Common myeloid progenitor, CD34-positive (primary cell): ENCODE measurements at regions not wholly inside any gene's neighbourhood (a gene's known extent, or its start where the extent isn't known, plus 50 kb on each side); places are given as distances from the start of the nearest gene placed in this dataset.

ENCODE experiments used
- CTCF ChIA-PET: fragments of 350-600 bp; sonication (Branson Sonifier 250); formaldehyde crosslinking; loops from one replicate; lab custom pipeline; 2021; ENCODE audit warnings: antibody characterized with exemption; lab: Charles Lee
- POLR2A ChIA-PET: fragments of 350-600 bp; sonication (Branson Sonifier 250); formaldehyde crosslinking; loops from one replicate; lab custom pipeline; 2021; ENCODE audit warnings: antibody characterized with exemption; lab: Charles Lee
- DNase-seq, 3 donors: peaks; one replicate each; pipeline versions ENCODE4 v3.0.0 to v3.0.0-alpha.2; 2013
- H3K27ac ChIP-seq, 2 experiments: 1 replicate in 1 of 2; 2 replicates in 1 of 2; pipeline ENCODE4 v1.7.0; 2013; ENCODE audit warnings: inconsistent platforms in 2 of 2, low read length in 2 of 2, mild to moderate bottlenecking in 2 of 2, low read depth in 1 of 2, moderate library complexity in 1 of 2; ENCODE audit not compliant: severe bottlenecking in 2 of 2, insufficient read depth in 1 of 2, poor library complexity in 1 of 2
- H3K27me3 ChIP-seq, 5 experiments: replicated peaks in 2 of 5; 1 replicate in 3 of 5; 2 replicates in 2 of 5; pipeline versions ENCODE4 v1.6.1 to v1.7.0; 2013; ENCODE audit warnings: low read length in 4 of 5, mild to moderate bottlenecking in 2 of 5, moderate library complexity in 2 of 5, inconsistent platforms in 1 of 5; ENCODE audit not compliant: insufficient read depth in 5 of 5, control insufficient read depth in 4 of 5
- H3K36me3 ChIP-seq, 4 experiments: 1 replicate in 2 of 4; 2 replicates in 2 of 4; pipeline versions ENCODE4 v1.6.1 to v1.7.0; 2013; ENCODE audit warnings: low read length in 3 of 4, control low read depth in 1 of 4, mild to moderate bottlenecking in 1 of 4; ENCODE audit not compliant: control insufficient read depth in 4 of 4, insufficient read depth in 4 of 4
- H3K4me1 ChIP-seq, 4 experiments: 1 replicate in 3 of 4; 2 replicates in 1 of 4; pipeline versions ENCODE4 v1.6.1 to v1.7.1; 2013; ENCODE audit warnings: low read length in 3 of 4, mild to moderate bottlenecking in 3 of 4, control low read depth in 1 of 4, inconsistent platforms in 1 of 4, moderate library complexity in 1 of 4; ENCODE audit not compliant: control insufficient read depth in 4 of 4, insufficient read depth in 4 of 4; ENCODE audit errors: control extremely low read depth in 1 of 4
- H3K4me3 ChIP-seq, 7 experiments: 1 replicate in 4 of 7; 2 replicates in 3 of 7; pipeline versions ENCODE4 v1.5.1 to v1.7.0; 2013; ENCODE audit warnings: mild to moderate bottlenecking in 7 of 7, low read length in 6 of 7, moderate library complexity in 6 of 7, inconsistent platforms in 2 of 7, low read depth in 2 of 7, control low read depth in 1 of 7; ENCODE audit not compliant: insufficient read depth in 4 of 7, control insufficient read depth in 1 of 7; ENCODE audit errors: extremely low read depth in 1 of 7
- H3K9me3 ChIP-seq, 5 experiments: 1 replicate in 4 of 5; 2 replicates in 1 of 5; pipeline versions ENCODE4 v1.6.1 to v1.7.1; 2013; ENCODE audit warnings: low read length in 4 of 5, mild to moderate bottlenecking in 2 of 5, inconsistent platforms in 1 of 5, low read depth in 1 of 5, moderate library complexity in 1 of 5; ENCODE audit not compliant: control insufficient read depth in 4 of 5, insufficient read depth in 2 of 5; ENCODE audit errors: control extremely low read depth in 1 of 5
- WGBS: methylation state at CpG from one replicate; pipeline ENCODE4 v1.1.5; 2013; ENCODE audit not compliant: insufficient coverage; 5-methylcytosine and 5-hydroxymethylcytosine counted together

- no peak for DNase-seq
- Histone ChIP-seq H3K27me3 (no peaks in the 10 kb centered on the region), H3K9me3 (no peaks in the 10 kb centered on the region), H3K4me1 (peaks cover 0 to 14% (median 8%) of the 10 kb centered on the region in 4 experiments), H3K4me3 (no peak overlapping the region), H3K27ac (no peak overlapping the region), H3K36me3 (no peaks in the 10 kb centered on the region)
- CTCF ChIA-PET: no interaction called here
- POLR2A ChIA-PET: no interaction called here
Observed at GRCh38 chr13:80239116-80239515, 101.8 kb downstream of the SPRY2 start.

- H3K9me3 ChIP-seq: no peaks in the 10 kb centered on the region
- no peak overlapping the region for H3K27ac ChIP-seq
- CTCF ChIA-PET: interaction anchor here (0.6 to 1.2 kb wide), 3 partner anchors 11 to 161 kb away, joined by 3 read pairs; no protein-coding TSS in a partner anchor
- DNase-seq: no peak
- no peaks in the 10 kb centered on the region for H3K27me3 ChIP-seq
- POLR2A ChIA-PET: interaction anchor here (0.6 kb wide), 1 partner anchor 1391 kb away, joined by 5 read pairs; no protein-coding TSS in a partner anchor
- H3K36me3 ChIP-seq: no peaks in the 10 kb centered on the region
- peaks cover 0 to 14% (median 8%) of the 10 kb centered on the region in 4 experiments for H3K4me1 ChIP-seq
- H3K4me3 ChIP-seq: no peak overlapping the region
Observed at GRCh38 chr13:80237646-80238045, 103.3 kb downstream of the SPRY2 start.

GRCh38 chr13:80235967-80236302 lies 105.0 kb downstream of the SPRY2 start:
- DNase-seq: peak in 2 of 3 donors; percentile 34 to 50
- Histone ChIP-seq H3K4me3 (peak overlapping the region in 1 of 7 experiments; percentile 54), H3K4me1 (peaks cover 0 to 14% (median 8%) of the 10 kb centered on the region in 4 experiments), H3K27ac (no peak overlapping the region), H3K9me3 (no peaks in the 10 kb centered on the region), H3K27me3 (no peaks in the 10 kb centered on the region), H3K36me3 (no peaks in the 10 kb centered on the region)
- CTCF ChIA-PET: no interaction called here
- WGBS: no CpG with 5 or more reads among the region's 4 CpGs
- POLR2A ChIA-PET: no interaction called here

DNA sequence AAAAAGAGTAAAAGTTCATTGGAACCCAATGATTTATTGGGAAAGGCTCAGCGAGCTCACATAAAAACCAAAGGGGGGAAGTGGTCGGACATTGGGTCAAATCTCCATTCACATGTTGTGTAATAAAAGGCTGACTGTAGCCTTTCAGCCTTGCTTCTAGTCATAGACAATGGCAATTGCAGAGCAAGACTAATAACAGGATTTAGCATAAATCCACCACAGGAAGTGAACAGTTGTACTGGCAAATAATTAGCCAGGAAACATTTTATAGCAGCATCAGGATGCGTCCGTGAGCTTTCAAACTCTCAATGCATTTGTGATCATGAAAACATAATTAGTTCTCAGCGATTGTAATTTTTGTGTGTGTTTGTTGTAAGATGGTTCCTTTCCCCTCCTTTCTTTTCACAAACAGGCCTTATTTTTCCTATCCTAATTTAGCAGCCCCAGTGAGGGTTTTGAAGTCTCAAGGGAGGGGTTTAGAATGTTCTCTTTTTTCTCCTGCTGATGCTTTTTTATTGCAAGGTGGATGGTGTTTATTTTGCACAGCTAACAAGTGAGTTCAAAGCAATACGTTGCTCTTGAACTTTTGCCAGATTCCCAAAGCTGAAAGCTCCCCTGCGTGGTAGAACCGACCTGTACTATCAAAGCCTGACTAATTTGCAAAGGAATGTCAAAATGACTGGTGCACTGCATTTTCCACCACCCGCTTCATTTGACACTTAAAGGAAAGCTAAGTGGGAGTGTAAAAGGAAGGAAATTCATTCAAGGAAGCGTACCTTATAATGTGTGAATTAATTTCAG lies 105.6 kb downstream of the SPRY2 start:
- no peaks in the 10 kb centered on the region for H3K9me3 ChIP-seq
- peak in 2 of 3 donors; percentile 50 to 60 for DNase-seq
- POLR2A ChIA-PET: no interaction called here
- CTCF ChIA-PET: no interaction called here
- peaks cover 0 to 14% (median 8%) of the 10 kb centered on the region in 4 experiments for H3K4me1 ChIP-seq
- WGBS: 20% methylated on average over 5 of the region's 10 CpGs
- no peaks in the 10 kb centered on the region for H3K27me3 ChIP-seq
- H3K4me3 ChIP-seq: peak overlapping the region in 1 of 7 experiments; percentile 54
- no peaks in the 10 kb centered on the region for H3K36me3 ChIP-seq
- H3K27ac ChIP-seq: no peak overlapping the region

- Histone ChIP-seq H3K4me1 (no peaks in the 10 kb centered on the region), H3K27ac (no peak overlapping the region), H3K36me3 (no peaks in the 10 kb centered on the region), H3K9me3 (no peaks in the 10 kb centered on the region), H3K4me3 (no peak overlapping the region), H3K27me3 (no peaks in the 10 kb centered on the region)
- WGBS: no CpG with 5 or more reads among the region's 2 CpGs
- no peak for DNase-seq
- POLR2A ChIA-PET: no interaction called here
- CTCF ChIA-PET: no interaction called here
Observed at GRCh38 chr13:80227645-80228044, 113.3 kb downstream of the SPRY2 start.

GRCh38 chr13:80226645-80227044 lies 114.3 kb downstream of the SPRY2 start:
- ChIA-PET POLR2A (no interaction called here), CTCF (no interaction called here)
- DNase-seq: no peak
- Histone ChIP-seq H3K36me3 (no peaks in the 10 kb centered on the region), H3K4me3 (no peak overlapping the region), H3K4me1 (no peaks in the 10 kb centered on the region), H3K9me3 (no peaks in the 10 kb centered on the region), H3K27ac (no peak overlapping the region), H3K27me3 (no peaks in the 10 kb centered on the region)
- WGBS: no CpG with 5 or more reads among the region's 2 CpGs

DNA sequence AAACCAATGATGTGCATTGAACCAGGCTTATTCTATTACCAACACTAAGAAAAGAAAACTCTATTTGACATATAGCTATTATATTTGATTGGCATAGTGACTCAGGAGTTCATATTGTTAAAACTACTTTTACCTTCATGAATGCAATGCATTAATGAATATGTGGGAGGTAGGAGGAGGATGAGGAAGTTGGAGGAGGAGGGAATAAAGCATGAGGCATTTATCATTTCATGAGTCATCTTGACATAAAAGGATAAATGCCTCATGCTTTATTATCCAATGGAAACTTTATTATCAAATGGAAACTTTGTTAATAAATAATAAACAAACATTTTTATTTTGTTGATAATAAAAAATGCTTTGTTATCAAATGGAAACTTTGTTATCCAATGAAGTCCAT lies 116.5 kb downstream of the SPRY2 start:
- Histone ChIP-seq H3K4me3 (no peak overlapping the region), H3K27me3 (no peaks in the 10 kb centered on the region), H3K4me1 (no peaks in the 10 kb centered on the region), H3K9me3 (no peaks in the 10 kb centered on the region), H3K27ac (no peak overlapping the region), H3K36me3 (no peaks in the 10 kb centered on the region)
- ChIA-PET POLR2A (no interaction called here), CTCF (no interaction called here)
- peak in 1 of 3 donors; percentile 10 for DNase-seq
